Right lobe of liver (tissue), 4 donors: ENCODE measurements at regions not wholly inside any gene's neighbourhood (a gene's known extent, or its start where the extent isn't known, plus 50 kb on each side); places are given as distances from the start of the nearest gene placed in this dataset.

Experiments used
- POLR2A ChIP-seq: fragments of 450-650 bp; IDR thresholded peaks from one replicate; pipeline ENCODE4 v1.6.1; 2017; ENCODE audit warnings: antibody characterized with exemption, mild to moderate bottlenecking
- TF ChIP-seq, protein P1 (sequence below), 4 donors: fragments of 200-600 bp in 3 of 4; fragments of 450-650 bp in 1 of 4; IDR thresholded peaks; one replicate each; pipeline versions ENCODE4 v1.5.1 to v1.8.0; 2016 to 2022; ENCODE audit warnings: antibody characterized with exemption in 4 of 4, mild to moderate bottlenecking in 2 of 4
- donor health status: DM: no; HTN: no; CAD: no.
- donor health status: DM: no; HTN: no; CAD: no.
- donor health status: DM: no; HTN: yes; CAD: no.

DNA sequence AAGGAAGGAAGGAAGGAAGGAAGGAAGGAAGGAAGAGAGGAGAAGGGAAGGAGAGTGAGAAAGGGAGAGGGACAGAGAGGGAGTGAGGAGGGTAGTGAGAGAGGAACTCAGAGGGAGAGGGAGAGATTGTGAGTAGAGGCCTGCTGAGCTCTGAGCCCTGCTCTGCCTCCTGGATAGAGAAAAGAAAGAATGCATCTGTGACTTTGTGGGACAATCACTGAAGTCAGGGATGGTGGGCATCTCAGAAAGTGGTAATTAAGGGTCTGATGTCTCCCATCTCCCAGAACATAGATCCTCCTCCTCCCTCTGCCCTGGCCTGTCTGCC, 142.9 kb upstream of the BANK1 start:
- TF ChIP-seq, protein P1, sequence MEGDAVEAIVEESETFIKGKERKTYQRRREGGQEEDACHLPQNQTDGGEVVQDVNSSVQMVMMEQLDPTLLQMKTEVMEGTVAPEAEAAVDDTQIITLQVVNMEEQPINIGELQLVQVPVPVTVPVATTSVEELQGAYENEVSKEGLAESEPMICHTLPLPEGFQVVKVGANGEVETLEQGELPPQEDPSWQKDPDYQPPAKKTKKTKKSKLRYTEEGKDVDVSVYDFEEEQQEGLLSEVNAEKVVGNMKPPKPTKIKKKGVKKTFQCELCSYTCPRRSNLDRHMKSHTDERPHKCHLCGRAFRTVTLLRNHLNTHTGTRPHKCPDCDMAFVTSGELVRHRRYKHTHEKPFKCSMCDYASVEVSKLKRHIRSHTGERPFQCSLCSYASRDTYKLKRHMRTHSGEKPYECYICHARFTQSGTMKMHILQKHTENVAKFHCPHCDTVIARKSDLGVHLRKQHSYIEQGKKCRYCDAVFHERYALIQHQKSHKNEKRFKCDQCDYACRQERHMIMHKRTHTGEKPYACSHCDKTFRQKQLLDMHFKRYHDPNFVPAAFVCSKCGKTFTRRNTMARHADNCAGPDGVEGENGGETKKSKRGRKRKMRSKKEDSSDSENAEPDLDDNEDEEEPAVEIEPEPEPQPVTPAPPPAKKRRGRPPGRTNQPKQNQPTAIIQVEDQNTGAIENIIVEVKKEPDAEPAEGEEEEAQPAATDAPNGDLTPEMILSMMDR (IDR thresholded peaks at IDR 0.05) = no peak
- TF ChIP-seq POLR2A = no peak
